Mucosa of descending colon (tissue), 3 donors: ENCODE measurements at regions not wholly inside any gene's neighbourhood (a gene's known extent, or its start where the extent isn't known, plus 50 kb on each side); places are given as distances from the start of the nearest gene placed in this dataset.

ENCODE experiments used
- ATAC-seq: fragments of 200-7000 bp; cut with Tn5 transposase; one replicate; pipeline ENCODE4 v1.9.1; 2020; ENCODE audit warnings: mild to moderate bottlenecking, moderate library complexity
- DNase-seq, 3 donors: peaks; one replicate each; pipeline ENCODE4 v3.0.0-alpha.2; 2020
- H3K36me3 ChIP-seq: fragments of 200-600 bp; one replicate; pipeline ENCODE4 v1.8.0; 2021; ENCODE audit warnings: low read depth, mild to moderate bottlenecking
- H3K4me1 ChIP-seq: fragments of 200-600 bp; one replicate; pipeline ENCODE4 v1.8.0; 2021; ENCODE audit warnings: low read depth, mild to moderate bottlenecking
- H3K4me3 ChIP-seq: fragments of 200-600 bp; one replicate; pipeline ENCODE4 v1.8.0; 2021; ENCODE audit warnings: mild to moderate bottlenecking
- H3K9me3 ChIP-seq: fragments of 200-600 bp; one replicate; pipeline ENCODE4 v1.8.0; 2021; ENCODE audit warnings: mild to moderate bottlenecking
- CTCF ChIP-seq: fragments of 200-600 bp; IDR thresholded peaks from one replicate; pipeline ENCODE4 v1.8.0; 2022; ENCODE audit warnings: antibody characterized with exemption, mild to moderate bottlenecking
- intact Hi-C, 2 donors: fragments of 100-400 bp; cut with DNase I in 1 of 2; cut with micrococcal nuclease in 1 of 2; formaldehyde crosslinking; loops; one replicate each; pipeline versions ENCODE4 v1.11.0 to v1.11.1; 2022; cut with DNase I, micrococcal nuclease
- donor health status: DM: no; HTN: no; CAD: no; lungs with moderate emphysema.
- donor health status: DM: no; HTN: no; CAD: no.
- donor health status: DM: no; HTN: yes; CAD: no.

DNA sequence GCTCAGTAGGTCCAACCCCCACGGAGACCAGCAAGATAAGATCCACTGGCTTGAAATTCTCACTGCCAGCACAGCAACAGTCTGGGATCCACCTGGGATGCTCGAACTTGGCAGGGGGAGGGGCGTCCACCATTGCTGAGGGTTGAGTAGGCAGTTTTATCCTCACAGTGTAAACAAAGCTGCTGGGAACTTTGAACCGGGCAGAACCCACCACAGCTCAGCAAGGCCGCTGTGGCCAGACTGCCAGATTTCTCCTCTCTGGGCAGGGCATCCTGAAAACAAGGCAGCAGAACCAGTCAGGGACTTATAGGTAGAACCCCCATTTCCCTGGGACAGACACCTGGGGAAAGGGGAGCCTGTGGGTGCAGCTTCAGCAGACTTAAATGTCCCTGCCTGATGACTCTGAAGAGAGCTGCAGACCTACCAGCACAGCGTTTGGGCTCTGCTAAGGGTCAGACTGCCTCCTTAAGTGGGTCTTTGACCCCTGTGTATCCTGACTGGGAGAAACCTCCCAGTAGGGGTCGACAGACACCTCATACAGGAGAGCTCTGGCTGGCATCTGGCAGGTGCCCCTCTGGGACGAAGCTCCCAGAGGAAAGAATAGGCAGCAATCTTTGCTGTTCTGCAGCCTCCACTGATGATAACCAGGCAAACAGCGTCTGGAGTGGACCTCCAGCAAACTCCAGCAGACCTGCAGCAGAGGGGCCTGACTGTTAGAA is 782.4 kb upstream of the EYS start:
- Histone ChIP-seq H3K4me3 (no peak overlapping the region), H3K36me3 (no peaks in the 10 kb centered on the region), H3K9me3 (peaks cover 35% of the 10 kb centered on the region), H3K4me1 (no peaks in the 10 kb centered on the region)
- intact Hi-C loops: no loop called here
- no peak for TF ChIP-seq CTCF
- DNase-seq (no peak), ATAC-seq (no peak)

- peak in 1 of 3 donors; percentile 21 for DNase-seq
- ATAC-seq: no peak
- TF ChIP-seq CTCF: no peak
- no peaks in the 10 kb centered on the region for H3K4me1 ChIP-seq
- intact Hi-C loops: no loop called here
- H3K36me3 ChIP-seq: no peaks in the 10 kb centered on the region
- no peak overlapping the region for H3K4me3 ChIP-seq
- H3K9me3 ChIP-seq: peaks cover 33% of the 10 kb centered on the region
Observed at GRCh38 chr6:66481216-66481615, 774.2 kb upstream of the EYS start.

GRCh38 chr6:66478705-66479104 is 771.7 kb upstream of the EYS start:
- Histone ChIP-seq H3K4me1 (no peaks in the 10 kb centered on the region), H3K9me3 (peaks cover 38% of the 10 kb centered on the region), H3K36me3 (no peaks in the 10 kb centered on the region), H3K4me3 (no peak overlapping the region)
- intact Hi-C loops: no loop called here
- no peak for TF ChIP-seq CTCF
- no peak for ATAC-seq
- DNase-seq: no peak

DNA sequence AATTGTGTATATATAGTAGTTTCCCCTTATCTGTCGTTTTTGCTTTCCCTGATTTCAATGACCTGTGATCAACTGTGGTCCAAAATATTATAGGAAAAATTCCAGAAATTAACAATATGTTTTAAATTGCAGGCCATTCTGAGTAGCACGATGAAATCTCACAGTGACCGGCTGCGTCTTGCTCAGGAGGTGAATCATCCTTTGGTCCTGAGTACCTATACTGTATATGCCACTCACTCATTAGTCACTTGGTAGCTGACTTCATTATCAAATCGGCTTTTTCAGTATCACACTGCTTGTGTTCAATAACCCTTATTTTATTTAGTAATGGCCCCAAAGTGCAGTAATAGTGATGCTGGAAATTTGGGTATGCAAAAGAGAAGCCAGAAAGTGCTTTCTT is 728.3 kb upstream of the EYS start:
- DNase-seq: no peak
- no peak for TF ChIP-seq CTCF
- no peaks in the 10 kb centered on the region for H3K4me1 ChIP-seq
- H3K36me3 ChIP-seq: no peaks in the 10 kb centered on the region
- peaks cover 6% of the 10 kb centered on the region for H3K9me3 ChIP-seq
- intact Hi-C loops: no loop called here
- no peak overlapping the region for H3K4me3 ChIP-seq
- no peak for ATAC-seq

GRCh38 chr6:66429210-66429609 is 722.2 kb upstream of the EYS start:
- TF ChIP-seq CTCF: no peak
- DNase-seq (no peak), ATAC-seq (no peak)
- H3K9me3 ChIP-seq: peaks cover 47% of the 10 kb centered on the region
- H3K4me3 ChIP-seq: no peak overlapping the region
- H3K36me3 ChIP-seq: no peaks in the 10 kb centered on the region
- H3K4me1 ChIP-seq: no peaks in the 10 kb centered on the region
- intact Hi-C loops: no loop called here

GRCh38 chr6:66423047-66423446 is 716.0 kb upstream of the EYS start:
- Histone ChIP-seq H3K9me3 (peaks cover 54% of the 10 kb centered on the region), H3K4me3 (no peak overlapping the region), H3K36me3 (no peaks in the 10 kb centered on the region), H3K4me1 (no peaks in the 10 kb centered on the region)
- intact Hi-C loops: no loop called here
- TF ChIP-seq CTCF: no peak
- ATAC-seq (no peak), DNase-seq (no peak)
